NCI-H510A treated with DMSO at 0.1 percent for 48 hours (cell line): ENCODE measurements at regions not wholly inside any gene's neighbourhood (a gene's known extent, or its start where the extent isn't known, plus 50 kb on each side); places are given as distances from the start of the nearest gene placed in this dataset.
"Not testable (repeated sequence)": the region's sequence is repeated elsewhere in the genome, so short reads cannot be mapped to it uniquely, and the experiment has no call there.

ENCODE experiments used
- DNase-seq: peaks from one replicate; lab custom pipeline; 2025; lab: John Stamatoyannopoulos, UW

DNA sequence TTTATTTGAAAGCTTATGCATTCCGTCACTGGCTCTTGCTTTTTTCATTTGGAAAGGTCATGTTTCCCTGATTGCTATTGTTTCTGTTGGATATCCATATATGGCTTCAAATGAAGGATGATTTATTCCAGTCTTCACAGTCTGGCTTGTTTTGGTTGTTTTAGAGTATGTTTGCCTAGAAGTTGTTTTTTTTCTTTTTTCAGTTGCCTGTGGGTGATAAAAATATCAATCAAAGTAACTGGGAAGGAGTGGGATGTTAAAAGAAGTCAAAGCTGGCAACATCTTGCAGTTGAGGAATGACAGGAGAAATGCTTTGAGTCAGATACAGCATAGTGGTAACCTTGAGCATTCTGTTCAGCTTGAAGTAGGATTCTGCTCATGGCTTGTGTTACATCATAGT is 610.5 kb downstream of the PLOD2 start:
- DNase-seq, result no peak

DNA sequence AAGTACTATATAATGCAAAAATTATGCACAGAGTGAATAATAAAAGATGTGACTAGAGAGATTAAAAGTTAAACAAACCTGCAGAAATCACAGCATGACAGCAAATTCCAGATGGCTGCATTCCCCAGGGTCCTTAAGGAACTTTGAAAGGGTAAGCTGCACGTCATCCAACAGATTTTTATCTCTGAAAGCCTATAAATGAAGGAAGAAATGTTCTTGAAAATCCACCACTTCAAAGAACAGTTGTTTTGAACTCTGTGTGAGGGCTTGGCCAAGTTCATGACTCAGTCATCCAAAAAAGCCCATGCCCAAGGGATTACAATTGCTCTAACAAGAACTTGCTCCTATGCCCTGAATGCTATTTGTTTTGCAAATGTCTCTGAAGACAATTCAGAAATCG is 603.6 kb downstream of the PLOD2 start:
- DNase-seq, result no peak

GRCh38 chr3:145578471-145578870 is 582.5 kb downstream of the PLOD2 start:
- no peak for DNase-seq

DNA sequence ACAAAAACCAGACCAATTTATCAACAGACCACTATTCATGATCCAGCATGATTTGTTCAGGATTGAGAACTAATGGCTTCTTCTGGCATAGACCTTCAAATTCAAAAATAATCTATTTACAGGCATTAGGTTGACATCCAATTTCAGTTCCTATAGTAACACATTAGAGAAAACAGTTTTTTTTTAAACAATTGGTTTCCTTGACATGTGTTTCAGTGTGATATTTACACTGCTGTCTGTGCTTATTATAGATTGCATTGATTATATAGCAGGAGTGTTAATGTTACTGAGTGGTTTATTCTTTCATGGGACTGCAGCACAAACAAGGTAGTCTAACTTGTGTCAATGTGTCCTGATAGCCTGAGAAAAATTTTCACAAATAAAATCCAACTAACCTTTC is 579.3 kb downstream of the PLOD2 start:
- no peak for DNase-seq

DNA sequence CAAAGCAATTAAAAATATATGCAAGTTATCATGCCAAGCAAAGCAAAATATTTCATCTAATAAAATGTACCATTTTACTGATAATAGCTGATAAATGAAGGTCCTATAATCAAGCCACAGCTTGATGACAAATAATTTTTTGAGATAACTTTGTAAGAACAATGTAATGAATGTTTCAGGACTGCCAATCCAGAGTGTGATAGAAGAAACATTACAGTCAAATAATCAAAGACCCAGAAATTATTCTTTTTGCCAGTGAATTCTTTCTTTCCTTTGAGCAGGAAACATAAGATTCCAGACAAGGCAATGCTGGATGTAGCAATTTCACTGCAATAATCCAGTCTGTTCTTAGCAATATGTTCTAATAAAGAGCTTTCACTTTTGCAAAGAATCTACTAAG is 556.1 kb downstream of the PLOD2 start:
- DNase-seq, result no peak

DNA sequence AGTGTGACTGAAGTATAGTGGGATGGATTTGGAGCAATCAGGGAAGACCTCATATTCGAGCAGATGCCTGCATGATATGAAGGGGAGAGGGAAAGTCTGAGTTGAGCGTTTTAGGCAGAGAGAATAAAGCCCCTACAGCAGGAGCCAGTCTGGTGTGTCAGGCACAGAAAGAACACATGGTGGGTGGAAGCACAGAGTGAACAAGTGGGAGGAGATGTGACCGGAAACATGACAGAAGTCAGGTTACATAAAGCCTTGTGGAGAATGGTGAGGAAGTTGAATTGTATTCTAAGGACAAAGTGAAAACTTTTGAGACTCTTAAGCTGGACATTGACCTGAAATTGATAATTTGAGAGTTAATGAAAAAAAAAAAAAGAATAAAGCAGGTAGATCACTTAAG is 541.0 kb downstream of the PLOD2 start:
- no peak for DNase-seq

- no peak for DNase-seq
These were observed 540.5 kb downstream of the PLOD2 start for GRCh38 chr3:145620486-145620885.

- DNase-seq, result no peak
These were observed 537.6 kb downstream of the PLOD2 start for GRCh38 chr3:145623349-145623748.

GRCh38 chr3:145628211-145628610 is 532.8 kb downstream of the PLOD2 start:
- DNase-seq, result no peak

DNA sequence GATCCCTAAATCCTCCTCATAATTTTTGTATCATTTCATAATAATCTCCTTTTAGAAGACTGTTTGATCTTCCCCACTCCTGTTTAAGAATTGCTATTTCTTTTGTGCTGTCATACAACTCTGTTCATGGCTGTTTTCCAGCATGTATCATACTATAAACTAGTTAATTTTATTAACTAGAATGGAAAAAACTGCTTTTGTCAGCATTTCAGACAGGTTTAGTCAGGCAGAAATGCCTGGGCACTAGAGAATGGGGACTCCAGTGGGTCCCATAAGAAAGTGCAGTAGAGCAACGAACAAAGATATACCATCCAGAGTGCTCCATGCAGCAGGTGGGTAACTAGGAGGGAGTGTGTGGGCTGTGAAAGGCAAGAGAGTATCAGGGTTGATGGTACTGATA is 523.9 kb downstream of the PLOD2 start:
- DNase-seq, result no peak

GRCh38 chr3:145639003-145639606 is 521.9 kb downstream of the PLOD2 start:
- no peak for DNase-seq

GRCh38 chr3:145639875-145640274 is 521.1 kb downstream of the PLOD2 start:
- DNase-seq, result no peak

DNA sequence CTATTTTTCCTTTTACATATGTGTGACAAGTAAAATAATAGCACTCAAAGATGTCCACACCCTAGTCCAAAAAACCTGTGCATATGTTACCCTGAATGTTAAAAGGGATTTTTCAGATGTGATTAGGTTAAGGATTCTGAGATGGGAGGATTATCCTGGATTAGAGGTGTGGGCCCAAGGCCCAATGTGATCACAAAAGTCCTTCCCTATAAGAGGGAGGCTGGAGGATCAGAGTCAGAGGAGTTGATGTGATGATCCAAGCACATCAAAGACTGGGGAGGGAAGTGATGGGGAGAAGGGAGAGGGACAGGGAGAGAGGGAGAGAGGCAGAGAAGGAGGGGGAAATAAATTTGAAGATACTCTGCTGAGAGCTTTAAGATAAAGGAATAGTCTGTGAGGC is 512.6 kb downstream of the PLOD2 start:
- DNase-seq, result no peak

GRCh38 chr3:145649368-145649887 is 511.6 kb downstream of the PLOD2 start:
- no peak for DNase-seq

- no peak for DNase-seq
These were observed 510.8 kb downstream of the PLOD2 start for GRCh38 chr3:145650170-145650569.

DNA sequence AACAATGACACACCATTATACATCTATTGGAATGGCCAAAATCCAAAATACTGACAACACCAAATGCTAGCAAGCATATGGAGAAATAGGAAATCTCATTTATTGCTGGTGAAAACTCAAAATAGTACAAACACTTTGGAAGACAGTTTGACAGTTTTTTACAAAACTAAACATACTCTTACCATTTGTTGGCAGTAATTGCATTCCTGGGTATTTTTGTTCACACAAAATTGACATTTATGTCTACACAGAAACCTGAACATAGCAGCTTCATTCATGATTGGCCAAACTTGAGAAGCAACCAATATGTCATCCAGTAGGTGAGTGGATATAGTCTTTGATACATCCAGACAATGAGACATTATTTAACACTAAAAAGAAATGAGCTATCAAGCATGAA is 489.9 kb downstream of the PLOD2 start:
- no peak for DNase-seq

DNA sequence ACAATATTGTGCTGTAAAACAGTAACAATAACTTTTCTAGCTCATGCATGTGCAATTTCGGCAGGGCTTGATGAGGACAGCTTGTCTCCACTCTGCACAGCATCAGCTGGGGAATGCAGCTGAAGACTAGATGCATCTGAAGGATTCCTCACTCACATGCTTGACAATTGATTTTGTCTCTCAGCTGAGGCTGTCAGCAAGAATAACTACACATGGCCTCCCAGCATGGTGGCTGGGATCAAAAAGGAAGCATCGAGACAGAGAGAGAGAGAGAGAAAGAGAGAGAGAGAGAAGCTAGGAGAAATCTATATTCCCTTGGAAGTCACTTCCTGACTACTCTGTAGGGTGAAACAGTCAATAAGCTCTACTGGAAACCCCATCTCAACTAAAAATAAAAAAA is 487.1 kb downstream of the PLOD2 start:
- no peak for DNase-seq

DNA sequence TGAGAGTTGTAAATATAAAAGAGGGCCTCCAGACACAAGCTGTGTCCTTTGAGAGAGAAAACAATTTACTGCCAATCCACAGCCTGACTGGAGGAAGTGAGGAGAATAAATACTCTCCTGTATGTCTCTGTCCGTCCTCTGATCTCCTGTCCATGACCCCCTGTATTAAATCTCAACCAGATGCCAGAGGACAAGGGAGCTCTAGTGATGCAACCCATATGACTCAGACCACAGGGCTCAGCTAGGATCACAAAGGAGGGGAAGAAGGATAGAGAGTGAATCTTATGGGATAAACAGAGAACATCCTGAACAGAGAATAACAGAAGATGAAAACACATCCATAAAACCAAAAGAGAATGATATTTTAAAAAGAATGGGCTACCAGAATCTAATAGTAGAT is 482.6 kb downstream of the PLOD2 start:
- no peak for DNase-seq

- DNase-seq, result no peak
These were observed 479.8 kb downstream of the PLOD2 start for GRCh38 chr3:145681181-145681580.

DNA sequence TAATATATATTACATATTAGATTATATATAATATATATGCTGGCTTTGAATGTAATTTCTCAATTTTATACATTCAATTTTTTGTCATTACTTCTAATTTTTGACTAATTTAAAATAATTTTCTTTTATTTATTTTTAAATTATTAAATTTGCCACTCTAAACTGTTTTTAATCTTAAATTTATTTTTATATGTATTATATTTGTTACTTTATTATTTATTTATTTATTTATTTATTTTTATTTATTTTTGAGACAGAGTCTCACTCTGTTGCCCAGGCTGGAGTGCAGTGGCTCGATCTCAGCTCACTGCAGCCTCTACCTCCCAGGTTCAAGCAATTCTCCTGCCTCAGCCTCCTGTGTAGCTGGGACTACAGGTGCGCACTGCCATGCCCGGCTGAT is 473.0 kb downstream of the PLOD2 start:
- DNase-seq, result not testable (repeated sequence)

GRCh38 chr3:145692751-145693150 is 468.2 kb downstream of the PLOD2 start:
- no peak for DNase-seq

GRCh38 chr3:145696011-145696410 is 465.0 kb downstream of the PLOD2 start:
- DNase-seq, result no peak

GRCh38 chr3:145698250-145698649 is 462.7 kb downstream of the PLOD2 start:
- DNase-seq, result no peak

- no peak for DNase-seq
These were observed 462.2 kb downstream of the PLOD2 start for GRCh38 chr3:145698749-145699148.

DNA sequence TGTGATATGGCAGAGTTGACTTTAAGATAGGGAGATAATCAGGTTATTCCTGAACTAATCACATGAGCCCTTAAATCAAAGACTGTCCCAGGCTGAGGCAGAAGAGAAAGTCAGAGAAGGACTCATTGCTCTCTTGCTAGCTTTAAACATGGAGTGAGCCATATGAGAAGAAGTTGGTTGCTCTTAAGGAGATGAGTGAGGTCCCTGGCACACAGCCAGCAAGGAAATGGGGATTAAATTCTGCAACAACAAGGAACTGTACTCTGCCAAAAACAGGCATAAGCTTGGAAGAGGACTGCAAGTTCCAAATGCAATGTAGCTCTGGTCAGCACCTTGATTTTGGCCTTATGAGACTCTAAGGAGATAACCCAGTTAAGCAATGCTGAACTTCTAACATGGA is 457.0 kb downstream of the PLOD2 start:
- no peak for DNase-seq
